ENCODE measurements at regions not wholly inside any gene's neighbourhood (a gene's known extent, or its start where the extent isn't known, plus 50 kb on each side); places are given as distances from the start of the nearest gene placed in this dataset.

- TF ChIP-seq CTCF (IDR thresholded peaks at IDR 0.05) (no peak), POLR2A (IDR thresholded peaks at IDR 0.05) (no peak)
Measured at GRCh38 chr16:5916711-5917191, 819.2 kb upstream of the EEF2KMT start.
